GM12878 (cell line): ENCODE measurements at regions not wholly inside any gene's neighbourhood (a gene's known extent, or its start where the extent isn't known, plus 50 kb on each side); places are given as distances from the start of the nearest gene placed in this dataset.

Experiments used
- ATF3 ChIP-seq: IDR thresholded peaks from 2 replicates; pipeline ENCODE4 v1.6.1; 2011; ENCODE audit warnings: low read depth, mild to moderate bottlenecking, low read length, moderate library complexity, borderline replicate concordance; ENCODE audit errors: extremely low read depth
- BRCA1 ChIP-seq: IDR thresholded peaks from 2 replicates; pipeline ENCODE4 v1.6.1; 2011; ENCODE audit warnings: low read depth, low read length, improper control_type of control experiment
- CEBPB ChIP-seq, 2 experiments: fragments of 150-350 bp in 1 of 2; IDR thresholded peaks; 2 replicates each; pipeline ENCODE4 v1.6.1; 2012 to 2014; ENCODE audit warnings: low read depth in 2 of 2, low read length in 2 of 2, borderline replicate concordance in 1 of 2, inconsistent platforms in 1 of 2
- CTCF ChIP-seq, 3 experiments: IDR thresholded peaks in 2 of 3; conservative IDR thresholded peaks in 1 of 3; 2 replicates each; pipeline ENCODE4 v1.5.1; 2011; ENCODE audit warnings: low read depth in 3 of 3, low read length in 3 of 3, mild to moderate bottlenecking in 3 of 3, control low read depth in 2 of 3, moderate library complexity in 2 of 3, inconsistent platforms in 1 of 3, mixed read lengths in 1 of 3; ENCODE audit not compliant: control insufficient read depth in 2 of 3, insufficient read depth in 1 of 3; ENCODE audit errors: extremely low read depth in 1 of 3
- E2F8 ChIP-seq: fragments of 450-650 bp; IDR thresholded peaks from 2 replicates; pipeline ENCODE4 v1.6.1; 2018; ENCODE audit warnings: mild to moderate bottlenecking, low read depth, moderate library complexity; ENCODE audit not compliant: partially characterized antibody
- EZH2 ChIP-seq: IDR thresholded peaks from 2 replicates; pipeline ENCODE4 v1.6.1; 2012; ENCODE audit warnings: low read depth, mild to moderate bottlenecking, control low read depth, inconsistent platforms, low read length, borderline replicate concordance; ENCODE audit not compliant: control insufficient read depth
- FOXK2 ChIP-seq: fragments of 450-650 bp; IDR thresholded peaks from 2 replicates; pipeline ENCODE4 v1.6.1; 2017; ENCODE audit warnings: mild to moderate bottlenecking, moderate library complexity
- RCOR1 ChIP-seq: conservative IDR thresholded peaks from 2 replicates; pipeline ENCODE4 v1.6.1; 2012; ENCODE audit warnings: low read depth, low read length, improper control_type of control experiment
- SRF ChIP-seq, 2 experiments: IDR thresholded peaks; 2 replicates each; pipeline ENCODE4 v1.6.1; 2011; ENCODE audit warnings: low read depth in 2 of 2, low read length in 2 of 2, mild to moderate bottlenecking in 1 of 2, moderate library complexity in 1 of 2
- TBL1XR1 ChIP-seq: IDR thresholded peaks from 2 replicates; pipeline ENCODE4 v1.6.1; 2012; ENCODE audit warnings: low read depth, low read length, improper control_type of control experiment
- USF1 ChIP-seq: IDR thresholded peaks from 2 replicates; pipeline ENCODE4 v1.6.1; 2011; ENCODE audit warnings: borderline replicate concordance, low read depth, mild to moderate bottlenecking, moderate library complexity, mixed read lengths, low read length; ENCODE audit not compliant: insufficient read depth; ENCODE audit errors: extremely low read length
- ZNF274 ChIP-seq: IDR thresholded peaks from one replicate; pipeline ENCODE4 v1.8.0; 2011; ENCODE audit not compliant: insufficient read length, insufficient read depth
- TF ChIP-seq, protein P1 (sequence below): IDR thresholded peaks from 2 replicates; pipeline ENCODE4 v1.6.1; 2012; ENCODE audit warnings: low read depth, low read length, improper control_type of control experiment

DNA sequence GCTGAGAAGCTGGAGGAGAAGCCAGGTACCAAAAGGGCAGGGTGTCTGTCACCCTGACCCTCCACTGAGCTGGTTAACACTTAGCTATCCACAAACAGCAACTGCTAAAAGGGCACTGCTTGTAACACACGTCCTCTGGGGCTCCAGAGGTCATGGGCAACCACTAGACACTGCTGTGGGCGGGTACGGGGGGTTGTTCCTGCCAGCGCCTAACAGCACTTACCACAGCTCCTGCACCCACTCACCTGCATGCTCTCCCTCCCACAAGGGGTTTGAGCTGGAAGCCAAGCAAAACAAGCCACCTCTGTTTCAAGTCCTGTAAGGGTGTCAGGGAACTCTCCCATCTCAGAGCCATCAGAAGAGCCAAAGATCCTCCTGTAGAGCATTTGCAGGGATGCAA lies 407.6 kb downstream of the MFSD1 start:
- no peak for TF ChIP-seq SRF (IDR thresholded peaks at IDR 0.05; ENCODE audit: low read depth in 2 of 2, low read length in 2 of 2)
- TF ChIP-seq CTCF (IDR thresholded peaks at IDR 0.05 in 2 of 3, conservative IDR thresholded peaks at IDR 0.05 in 1 of 3; ENCODE audit: control insufficient read depth in 2 of 3, extremely low read depth in 1 of 3, insufficient read depth in 1 of 3, low read depth in 3 of 3, low read length in 3 of 3), result no peak
- no peak for TF ChIP-seq TBL1XR1
- no peak for TF ChIP-seq ATF3
- no peak for TF ChIP-seq FOXK2
- TF ChIP-seq CEBPB (IDR thresholded peaks at IDR 0.05; ENCODE audit: borderline replicate concordance in 1 of 2, low read depth in 2 of 2, low read length in 2 of 2), result no peak
- TF ChIP-seq USF1, result no peak
- no peak for TF ChIP-seq ZNF274
- no peak for TF ChIP-seq BRCA1
- TF ChIP-seq RCOR1, result no peak
- TF ChIP-seq, protein P1, sequence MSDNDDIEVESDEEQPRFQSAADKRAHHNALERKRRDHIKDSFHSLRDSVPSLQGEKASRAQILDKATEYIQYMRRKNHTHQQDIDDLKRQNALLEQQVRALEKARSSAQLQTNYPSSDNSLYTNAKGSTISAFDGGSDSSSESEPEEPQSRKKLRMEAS, result no peak
- no peak for TF ChIP-seq E2F8
- no peak for TF ChIP-seq EZH2
